ENCODE measurements at regions not wholly inside any gene's neighbourhood (a gene's known extent, or its start where the extent isn't known, plus 50 kb on each side); places are given as distances from the start of the nearest gene placed in this dataset.

DNA sequence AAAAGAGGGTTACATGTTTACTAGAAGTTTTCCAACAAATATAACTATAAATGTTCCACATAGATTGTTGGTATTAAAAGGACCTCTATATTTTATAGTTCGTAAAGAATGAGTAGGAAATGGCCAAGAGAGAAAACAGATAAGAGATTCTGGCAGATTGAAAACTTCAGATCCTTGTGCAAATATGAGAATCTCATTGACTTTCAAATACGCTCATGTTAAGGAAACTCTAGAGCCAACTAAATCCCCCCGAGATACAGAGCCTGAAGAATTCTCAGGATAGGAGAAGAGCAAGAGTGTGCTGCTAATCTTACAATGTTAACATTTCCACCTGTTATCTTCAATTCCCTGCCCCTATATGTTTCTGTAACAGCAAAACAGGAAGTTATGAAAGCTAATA, 159.0 kb upstream of the OR13F1 start:
- no TSS peak for BruUV-seq (replicated peaks)
- no peaks in the 10 kb centered on the region for H3K79me2 ChIP-seq (ENCODE audit: low read length)
- no peak overlapping the region for H3K27ac ChIP-seq (ENCODE audit: low read length)
- no peaks in the 10 kb centered on the region for H3F3A ChIP-seq (ENCODE audit: low read length, unreplicated experiment)
- no peak overlapping the region for H3K4me3 ChIP-seq (ENCODE audit: low read length)
- ChIA-PET CTCF (no interaction called here), POLR2A (ENCODE audit: unreplicated experiment) (no interaction called here)
- H4K20me1 ChIP-seq (ENCODE audit: low read length), result no peaks in the 10 kb centered on the region
- H3K4me1 ChIP-seq (ENCODE audit: insufficient read depth, low read length), result no peaks in the 10 kb centered on the region
- H3K9me3 ChIP-seq (ENCODE audit: low read length), result no peaks in the 10 kb centered on the region
- no peaks in the 10 kb centered on the region for H3K9me2 ChIP-seq (replicated peaks; ENCODE audit: low read length)
- no peak overlapping the region for H3K9ac ChIP-seq (ENCODE audit: low read length)
- H2AFZ ChIP-seq (ENCODE audit: low read length), result no peak overlapping the region
- intact Hi-C loops (cut with micrococcal nuclease), result no loop called here
- no peak for TF ChIP-seq EZH2 (IDR thresholded peaks at IDR 0.05; ENCODE audit: low read length, unreplicated experiment)
- TF ChIP-seq EZH2phosphoT487 (IDR thresholded peaks at IDR 0.05; ENCODE audit: borderline replicate concordance, low read length), result no peak
- no peak for DNase-seq
- H3K36me3 ChIP-seq (ENCODE audit: low read depth, low read length), result no peaks in the 10 kb centered on the region
- H3K27me3 ChIP-seq (ENCODE audit: low read length), result no peaks in the 10 kb centered on the region
- H3K4me2 ChIP-seq (ENCODE audit: low read length), result no peak overlapping the region
- ATAC-seq, result no peak

DNA sequence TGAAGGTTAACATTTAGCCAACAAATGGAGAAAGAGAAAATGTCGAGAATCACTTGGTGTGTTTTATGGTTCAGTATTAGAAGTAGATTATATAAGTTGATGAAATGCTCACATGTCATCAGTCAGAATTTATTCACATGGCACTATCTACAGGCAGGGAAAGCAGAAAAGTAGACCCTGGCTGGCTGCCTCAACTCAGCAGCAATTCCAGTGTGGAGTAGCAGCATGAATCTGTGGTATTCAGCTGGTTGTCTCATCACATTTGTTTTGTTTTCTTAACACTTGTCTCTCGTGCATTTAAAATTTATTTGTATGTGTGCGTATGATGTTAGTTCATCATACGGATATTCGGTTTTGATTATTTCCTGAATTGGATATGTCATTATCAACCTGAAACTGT, 153.5 kb upstream of the OR13F1 start:
- Histone ChIP-seq H3F3A (ENCODE audit: low read length, unreplicated experiment) (no peaks in the 10 kb centered on the region), H2AFZ (ENCODE audit: low read length) (no peak overlapping the region), H3K79me2 (ENCODE audit: low read length) (no peaks in the 10 kb centered on the region), H3K9me3 (ENCODE audit: low read length) (no peaks in the 10 kb centered on the region), H3K9me2 (replicated peaks; ENCODE audit: low read length) (no peaks in the 10 kb centered on the region), H3K27ac (ENCODE audit: low read length) (no peak overlapping the region), H3K4me1 (ENCODE audit: insufficient read depth, low read length) (no peaks in the 10 kb centered on the region), H3K9ac (ENCODE audit: low read length) (no peak overlapping the region), H3K27me3 (ENCODE audit: low read length) (no peaks in the 10 kb centered on the region), H3K4me3 (ENCODE audit: low read length) (no peak overlapping the region), H3K36me3 (ENCODE audit: low read depth, low read length) (no peaks in the 10 kb centered on the region), H4K20me1 (ENCODE audit: low read length) (no peaks in the 10 kb centered on the region), H3K4me2 (ENCODE audit: low read length) (no peak overlapping the region)
- DNase-seq, result no peak
- ChIA-PET CTCF (no interaction called here), POLR2A (ENCODE audit: unreplicated experiment) (no interaction called here)
- intact Hi-C loops (cut with micrococcal nuclease), result no loop called here
- BruUV-seq (replicated peaks), result no TSS peak
- no peak for ATAC-seq
- no peak for TF ChIP-seq EZH2 (IDR thresholded peaks at IDR 0.05; ENCODE audit: low read length, unreplicated experiment)
- TF ChIP-seq EZH2phosphoT487 (IDR thresholded peaks at IDR 0.05; ENCODE audit: borderline replicate concordance, low read length), result no peak

DNA sequence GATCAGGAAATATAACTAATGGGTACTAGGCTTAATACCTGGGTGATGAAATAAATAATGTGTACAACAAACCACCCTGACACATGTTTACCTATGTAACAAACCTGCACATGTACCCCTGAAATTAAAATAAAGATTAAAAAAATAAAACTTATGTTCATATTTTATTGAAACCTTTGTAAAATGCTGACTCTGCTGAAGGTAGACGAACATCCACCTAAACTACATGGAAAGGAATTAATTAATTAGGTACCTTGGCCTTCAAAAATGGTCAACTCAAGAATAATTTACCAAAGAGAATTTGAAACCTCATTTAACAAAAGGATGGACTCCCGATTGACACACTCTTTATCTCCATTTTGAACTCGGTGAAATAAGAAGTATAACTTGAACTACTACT, 152.3 kb upstream of the OR13F1 start:
- no peaks in the 10 kb centered on the region for H3K27me3 ChIP-seq (ENCODE audit: low read length)
- H4K20me1 ChIP-seq (ENCODE audit: low read length), result no peaks in the 10 kb centered on the region
- no peaks in the 10 kb centered on the region for H3K4me1 ChIP-seq (ENCODE audit: insufficient read depth, low read length)
- no TSS peak for BruUV-seq (replicated peaks)
- H3K79me2 ChIP-seq (ENCODE audit: low read length), result no peaks in the 10 kb centered on the region
- POLR2A ChIA-PET (ENCODE audit: unreplicated experiment), result no interaction called here
- DNase-seq (no peak), ATAC-seq (no peak)
- no peak overlapping the region for H3K27ac ChIP-seq (ENCODE audit: low read length)
- H3K9me2 ChIP-seq (replicated peaks; ENCODE audit: low read length), result no peaks in the 10 kb centered on the region
- no peaks in the 10 kb centered on the region for H3F3A ChIP-seq (ENCODE audit: low read length, unreplicated experiment)
- intact Hi-C loops (cut with micrococcal nuclease), result no loop called here
- no peak overlapping the region for H3K4me2 ChIP-seq (ENCODE audit: low read length)
- no peaks in the 10 kb centered on the region for H3K36me3 ChIP-seq (ENCODE audit: low read depth, low read length)
- H3K9ac ChIP-seq (ENCODE audit: low read length), result no peak overlapping the region
- no peak overlapping the region for H2AFZ ChIP-seq (ENCODE audit: low read length)
- TF ChIP-seq EZH2 (IDR thresholded peaks at IDR 0.05; ENCODE audit: low read length, unreplicated experiment), result no peak
- no peak for TF ChIP-seq EZH2phosphoT487 (IDR thresholded peaks at IDR 0.05; ENCODE audit: borderline replicate concordance, low read length)
- TF ChIP-seq, protein P1, sequence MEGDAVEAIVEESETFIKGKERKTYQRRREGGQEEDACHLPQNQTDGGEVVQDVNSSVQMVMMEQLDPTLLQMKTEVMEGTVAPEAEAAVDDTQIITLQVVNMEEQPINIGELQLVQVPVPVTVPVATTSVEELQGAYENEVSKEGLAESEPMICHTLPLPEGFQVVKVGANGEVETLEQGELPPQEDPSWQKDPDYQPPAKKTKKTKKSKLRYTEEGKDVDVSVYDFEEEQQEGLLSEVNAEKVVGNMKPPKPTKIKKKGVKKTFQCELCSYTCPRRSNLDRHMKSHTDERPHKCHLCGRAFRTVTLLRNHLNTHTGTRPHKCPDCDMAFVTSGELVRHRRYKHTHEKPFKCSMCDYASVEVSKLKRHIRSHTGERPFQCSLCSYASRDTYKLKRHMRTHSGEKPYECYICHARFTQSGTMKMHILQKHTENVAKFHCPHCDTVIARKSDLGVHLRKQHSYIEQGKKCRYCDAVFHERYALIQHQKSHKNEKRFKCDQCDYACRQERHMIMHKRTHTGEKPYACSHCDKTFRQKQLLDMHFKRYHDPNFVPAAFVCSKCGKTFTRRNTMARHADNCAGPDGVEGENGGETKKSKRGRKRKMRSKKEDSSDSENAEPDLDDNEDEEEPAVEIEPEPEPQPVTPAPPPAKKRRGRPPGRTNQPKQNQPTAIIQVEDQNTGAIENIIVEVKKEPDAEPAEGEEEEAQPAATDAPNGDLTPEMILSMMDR (conservative IDR thresholded peaks at IDR 0.05; ENCODE audit: low read depth, low read length), result no peak
- H3K9me3 ChIP-seq (ENCODE audit: low read length), result no peaks in the 10 kb centered on the region
- CTCF ChIA-PET, result no interaction called here
- no peak overlapping the region for H3K4me3 ChIP-seq (ENCODE audit: low read length)

DNA sequence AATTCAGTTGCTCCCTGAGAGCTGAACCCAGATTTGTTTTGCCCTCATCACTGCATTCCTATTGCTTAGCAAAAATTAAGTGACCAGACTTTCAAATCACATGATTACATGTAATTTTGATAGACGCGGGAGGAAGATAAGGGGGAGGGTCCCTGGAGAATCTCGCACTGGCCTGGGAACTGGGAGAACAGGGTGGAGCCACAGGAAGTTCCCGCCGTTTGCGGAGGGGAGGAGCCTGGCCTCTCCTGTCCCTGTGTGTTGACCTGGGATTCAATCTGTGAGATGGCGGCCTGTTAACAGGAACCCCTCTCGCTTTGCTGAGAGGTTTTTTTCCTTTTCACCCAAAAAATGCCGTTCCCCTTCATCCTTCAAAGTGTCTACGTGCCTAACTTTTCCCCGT, 142.9 kb upstream of the OR13F1 start:
- no peaks in the 10 kb centered on the region for H3K27me3 ChIP-seq (ENCODE audit: low read length)
- no peaks in the 10 kb centered on the region for H3K9me2 ChIP-seq (replicated peaks; ENCODE audit: low read length)
- no peaks in the 10 kb centered on the region for H3K36me3 ChIP-seq (ENCODE audit: low read depth, low read length)
- H3K9ac ChIP-seq (ENCODE audit: low read length), result no peak overlapping the region
- H3K27ac ChIP-seq (ENCODE audit: low read length), result no peak overlapping the region
- no peak overlapping the region for H2AFZ ChIP-seq (ENCODE audit: low read length)
- ChIA-PET POLR2A (ENCODE audit: unreplicated experiment) (no interaction called here), CTCF (no interaction called here)
- H4K20me1 ChIP-seq (ENCODE audit: low read length), result no peaks in the 10 kb centered on the region
- no TSS peak for BruUV-seq (replicated peaks)
- DNase-seq (no peak), ATAC-seq (no peak)
- no peaks in the 10 kb centered on the region for H3F3A ChIP-seq (ENCODE audit: low read length, unreplicated experiment)
- no peak overlapping the region for H3K4me3 ChIP-seq (ENCODE audit: low read length)
- no peak overlapping the region for H3K4me2 ChIP-seq (ENCODE audit: low read length)
- no peaks in the 10 kb centered on the region for H3K79me2 ChIP-seq (ENCODE audit: low read length)
- TF ChIP-seq EZH2 (IDR thresholded peaks at IDR 0.05; ENCODE audit: low read length, unreplicated experiment), result no peak
- no peak for TF ChIP-seq EZH2phosphoT487 (IDR thresholded peaks at IDR 0.05; ENCODE audit: borderline replicate concordance, low read length)
- TF ChIP-seq, protein P1 (conservative IDR thresholded peaks at IDR 0.05; ENCODE audit: low read depth, low read length), result no peak
- no peaks in the 10 kb centered on the region for H3K4me1 ChIP-seq (ENCODE audit: insufficient read depth, low read length)
- H3K9me3 ChIP-seq (ENCODE audit: low read length), result no peaks in the 10 kb centered on the region
- intact Hi-C loops (cut with micrococcal nuclease), result no loop called here

Measured in PC-3 (cell line).